ENCODE measurements at regions not wholly inside any gene's neighbourhood (a gene's known extent, or its start where the extent isn't known, plus 50 kb on each side); places are given as distances from the start of the nearest gene placed in this dataset.

DNA sequence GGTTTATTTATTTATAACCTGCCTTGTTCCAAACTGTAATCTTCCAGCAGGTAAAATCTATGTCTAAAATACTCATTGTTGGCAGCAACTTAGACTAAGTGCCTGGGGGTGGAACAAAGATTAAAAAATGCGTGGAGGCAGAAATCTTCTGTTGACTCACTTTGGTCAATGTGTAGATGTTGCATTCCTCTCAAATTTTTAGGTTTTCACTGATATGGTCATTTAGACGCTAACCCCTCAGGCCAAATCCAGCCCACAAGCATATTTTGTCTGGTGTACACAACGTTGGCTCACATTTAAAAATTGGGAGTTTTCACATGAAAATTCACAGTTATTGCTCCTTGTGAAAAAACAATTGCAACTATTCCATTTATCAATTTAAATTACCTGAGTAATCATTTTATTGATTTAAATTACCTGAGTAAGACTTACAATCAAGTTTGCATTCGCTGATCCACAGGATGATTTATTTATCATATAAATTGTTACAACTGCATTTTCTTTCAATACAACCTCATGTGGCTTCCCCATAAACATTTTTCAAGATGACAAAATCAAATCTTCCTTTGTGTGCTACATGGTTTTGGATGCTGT, 564.2 kb downstream of the TSN start:
- TF ChIP-seq, protein P1, sequence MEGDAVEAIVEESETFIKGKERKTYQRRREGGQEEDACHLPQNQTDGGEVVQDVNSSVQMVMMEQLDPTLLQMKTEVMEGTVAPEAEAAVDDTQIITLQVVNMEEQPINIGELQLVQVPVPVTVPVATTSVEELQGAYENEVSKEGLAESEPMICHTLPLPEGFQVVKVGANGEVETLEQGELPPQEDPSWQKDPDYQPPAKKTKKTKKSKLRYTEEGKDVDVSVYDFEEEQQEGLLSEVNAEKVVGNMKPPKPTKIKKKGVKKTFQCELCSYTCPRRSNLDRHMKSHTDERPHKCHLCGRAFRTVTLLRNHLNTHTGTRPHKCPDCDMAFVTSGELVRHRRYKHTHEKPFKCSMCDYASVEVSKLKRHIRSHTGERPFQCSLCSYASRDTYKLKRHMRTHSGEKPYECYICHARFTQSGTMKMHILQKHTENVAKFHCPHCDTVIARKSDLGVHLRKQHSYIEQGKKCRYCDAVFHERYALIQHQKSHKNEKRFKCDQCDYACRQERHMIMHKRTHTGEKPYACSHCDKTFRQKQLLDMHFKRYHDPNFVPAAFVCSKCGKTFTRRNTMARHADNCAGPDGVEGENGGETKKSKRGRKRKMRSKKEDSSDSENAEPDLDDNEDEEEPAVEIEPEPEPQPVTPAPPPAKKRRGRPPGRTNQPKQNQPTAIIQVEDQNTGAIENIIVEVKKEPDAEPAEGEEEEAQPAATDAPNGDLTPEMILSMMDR (conservative IDR thresholded peaks at IDR 0.05) = no peak
- no peak overlapping the region for H3K27ac ChIP-seq

GRCh38 chr2:122322815-122323214, 567.4 kb downstream of the TSN start:
- TF ChIP-seq, protein P1 (conservative IDR thresholded peaks at IDR 0.05) = no peak
- no peak overlapping the region for H3K27ac ChIP-seq

DNA sequence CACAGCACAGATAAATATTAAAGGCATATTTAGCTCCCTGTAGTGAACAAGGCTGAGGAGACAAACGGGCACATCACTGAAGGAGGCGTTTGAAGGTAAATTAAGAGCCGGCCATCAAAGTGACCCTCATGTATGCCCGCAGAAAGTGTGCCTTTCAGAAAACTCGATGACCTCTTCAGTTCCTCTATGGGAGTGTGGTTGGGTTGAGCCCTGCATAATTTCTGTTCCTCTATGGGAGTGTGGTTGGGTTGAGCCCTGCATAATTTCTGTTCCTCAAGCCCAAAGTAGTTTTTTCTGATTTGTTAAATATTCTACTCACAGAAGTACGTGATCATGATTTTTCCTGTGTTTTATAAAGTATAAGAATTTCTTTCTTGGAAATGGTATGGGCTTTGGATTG, 568.5 kb downstream of the TSN start:
- no peak overlapping the region for H3K27ac ChIP-seq
- TF ChIP-seq, protein P1 (conservative IDR thresholded peaks at IDR 0.05) = no peak

DNA sequence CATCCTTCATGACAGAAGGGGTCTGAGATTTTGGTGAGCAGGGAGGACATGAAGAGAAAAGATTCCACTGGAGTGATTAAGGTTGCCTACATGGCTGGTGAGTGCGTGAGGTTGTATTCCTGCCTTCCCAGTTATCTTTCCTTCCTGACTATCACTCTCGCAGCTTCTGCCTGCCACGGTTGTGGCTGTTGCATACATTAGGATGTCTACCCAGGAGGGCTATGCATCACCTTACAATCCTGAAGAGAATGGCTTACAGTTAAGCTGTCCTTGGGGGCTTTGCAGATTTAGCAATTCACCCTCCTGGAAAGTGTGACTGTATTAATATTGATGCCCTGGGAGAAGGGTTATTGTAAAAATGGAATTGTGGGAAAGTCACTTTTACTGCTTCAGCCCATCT, 571.0 kb downstream of the TSN start:
- H3K27ac ChIP-seq = no peak overlapping the region
- TF ChIP-seq, protein P1 (conservative IDR thresholded peaks at IDR 0.05) = no peak

GRCh38 chr2:122328816-122329215, 573.4 kb downstream of the TSN start:
- H3K27ac ChIP-seq = no peak overlapping the region
- TF ChIP-seq, protein P1 (conservative IDR thresholded peaks at IDR 0.05) = no peak

- TF ChIP-seq, protein P1 (conservative IDR thresholded peaks at IDR 0.05) = no peak
- H3K27ac ChIP-seq = no peak overlapping the region
These were observed 573.8 kb downstream of the TSN start for GRCh38 chr2:122329278-122329677.

GRCh38 chr2:122333932-122334331, 578.5 kb downstream of the TSN start:
- no peak overlapping the region for H3K27ac ChIP-seq
- TF ChIP-seq, protein P1 (conservative IDR thresholded peaks at IDR 0.05) = no peak

All from VCaP (cell line).